ENCODE measurements at regions not wholly inside any gene's neighbourhood (a gene's known extent, or its start where the extent isn't known, plus 50 kb on each side); places are given as distances from the start of the nearest gene placed in this dataset.

GRCh38 chr7:137151690-137152052 is 191.9 kb downstream of the PTN start:
- no peaks in the 10 kb centered on the region for H3K9me3 ChIP-seq (ENCODE audit: control insufficient read depth, low read length)
- Mint-ChIP-seq H3K27ac (no peak overlapping the region), H3K4me3 (no peak overlapping the region), H3K4me1 (peaks cover 5% of the 10 kb centered on the region), H3K27me3 (ENCODE audit: insufficient read depth) (no peaks in the 10 kb centered on the region), H3K9me3 (no peaks in the 10 kb centered on the region), H3K36me3 (ENCODE audit: low read depth) (no peaks in the 10 kb centered on the region)
- H3K4me1 ChIP-seq (ENCODE audit: control insufficient read depth, insufficient read depth, low read length) = no peaks in the 10 kb centered on the region
- H3K36me3 ChIP-seq (ENCODE audit: control insufficient read depth, insufficient read depth, low read length) = no peaks in the 10 kb centered on the region
- no peak for TF ChIP-seq CTCF (conservative IDR thresholded peaks at IDR 0.05)
- no peaks in the 10 kb centered on the region for H3K27me3 ChIP-seq (ENCODE audit: control insufficient read depth, insufficient read depth, low read length, poor library complexity, severe bottlenecking)
- H3K4me3 ChIP-seq (ENCODE audit: low read length) = no peak overlapping the region
- H3K27ac ChIP-seq (ENCODE audit: low read depth, low read length) = no peak overlapping the region
- WGBS, 2 experiments (ENCODE audit: insufficient coverage in 1 of 2, insufficient read length in 1 of 2) = 96% methylated on average over 2 of the region's 2 CpGs; no CpG with 5 or more reads in 1 of the 2 experiments
- no peak overlapping the region for H3K9ac ChIP-seq (ENCODE audit: extremely low read depth, low read length, poor library complexity, severe bottlenecking)
- no peak for DNase-seq

GRCh38 chr7:137151041-137151689 is 192.4 kb downstream of the PTN start:
- no peaks in the 10 kb centered on the region for H3K27me3 ChIP-seq (ENCODE audit: control insufficient read depth, insufficient read depth, low read length, poor library complexity, severe bottlenecking)
- 88 to 89% methylated on average over 1 to 4 of the region's 5 CpGs for WGBS, 2 experiments (ENCODE audit: insufficient coverage in 1 of 2, insufficient read length in 1 of 2)
- TF ChIP-seq CTCF (conservative IDR thresholded peaks at IDR 0.05) = no peak
- DNase-seq = peak; percentile 50
- H3K4me1 ChIP-seq (ENCODE audit: control insufficient read depth, insufficient read depth, low read length) = no peaks in the 10 kb centered on the region
- Mint-ChIP-seq H3K36me3 (ENCODE audit: low read depth) (no peaks in the 10 kb centered on the region), H3K27ac (no peak overlapping the region), H3K27me3 (ENCODE audit: insufficient read depth) (no peaks in the 10 kb centered on the region), H3K4me3 (no peak overlapping the region), H3K9me3 (no peaks in the 10 kb centered on the region), H3K4me1 (peaks cover 5% of the 10 kb centered on the region)
- H3K27ac ChIP-seq (ENCODE audit: low read depth, low read length) = no peak overlapping the region
- no peaks in the 10 kb centered on the region for H3K36me3 ChIP-seq (ENCODE audit: control insufficient read depth, insufficient read depth, low read length)
- no peak overlapping the region for H3K4me3 ChIP-seq (ENCODE audit: low read length)
- no peak overlapping the region for H3K9ac ChIP-seq (ENCODE audit: extremely low read depth, low read length, poor library complexity, severe bottlenecking)
- no peaks in the 10 kb centered on the region for H3K9me3 ChIP-seq (ENCODE audit: control insufficient read depth, low read length)

GRCh38 chr7:137147338-137147720 is 196.2 kb downstream of the PTN start:
- no peaks in the 10 kb centered on the region for H3K4me1 ChIP-seq (ENCODE audit: control insufficient read depth, insufficient read depth, low read length)

More at GRCh38 chr7:137147338-137147720, 196.2 kb downstream of the PTN start:
- whole genome bisulfite sequencing, 2 experiments (ENCODE audit: insufficient coverage in 1 of 2, insufficient read length in 1 of 2) = 75 to 84% methylated on average over 3 of the region's 3 CpGs
- no peak for DNase-seq
- H3K27me3 Mint-ChIP-seq (ENCODE audit: insufficient read depth) = no peaks in the 10 kb centered on the region
- H3K36me3 ChIP-seq (ENCODE audit: control insufficient read depth, insufficient read depth, low read length) = no peaks in the 10 kb centered on the region
- H3K4me3 ChIP-seq (ENCODE audit: low read length) = no peak overlapping the region
- peaks cover 5% of the 10 kb centered on the region for H3K4me1 Mint-ChIP-seq
- no peaks in the 10 kb centered on the region for H3K36me3 Mint-ChIP-seq (ENCODE audit: low read depth)
- no peak for TF ChIP-seq CTCF (conservative IDR thresholded peaks at IDR 0.05)
- no peaks in the 10 kb centered on the region for H3K27me3 ChIP-seq (ENCODE audit: control insufficient read depth, insufficient read depth, low read length, poor library complexity, severe bottlenecking)
- no peaks in the 10 kb centered on the region for H3K9me3 ChIP-seq (ENCODE audit: control insufficient read depth, low read length)
- no peak overlapping the region for H3K27ac ChIP-seq (ENCODE audit: low read depth, low read length)
- no peak overlapping the region for H3K27ac Mint-ChIP-seq
- H3K9me3 Mint-ChIP-seq = no peaks in the 10 kb centered on the region
- H3K4me3 Mint-ChIP-seq = no peak overlapping the region
- no peak overlapping the region for H3K9ac ChIP-seq (ENCODE audit: extremely low read depth, low read length, poor library complexity, severe bottlenecking)

Measured in endodermal cell (in vitro differentiated cells).